ENCODE measurements at regions not wholly inside any gene's neighbourhood (a gene's known extent, or its start where the extent isn't known, plus 50 kb on each side); places are given as distances from the start of the nearest gene placed in this dataset.
A peak's percentile ranks its signal among the peaks of the same experiment; 100 is the strongest.
"Not testable (repeated sequence)": the region's sequence is repeated elsewhere in the genome, so short reads cannot be mapped to it uniquely, and the experiment has no call there.

DNA sequence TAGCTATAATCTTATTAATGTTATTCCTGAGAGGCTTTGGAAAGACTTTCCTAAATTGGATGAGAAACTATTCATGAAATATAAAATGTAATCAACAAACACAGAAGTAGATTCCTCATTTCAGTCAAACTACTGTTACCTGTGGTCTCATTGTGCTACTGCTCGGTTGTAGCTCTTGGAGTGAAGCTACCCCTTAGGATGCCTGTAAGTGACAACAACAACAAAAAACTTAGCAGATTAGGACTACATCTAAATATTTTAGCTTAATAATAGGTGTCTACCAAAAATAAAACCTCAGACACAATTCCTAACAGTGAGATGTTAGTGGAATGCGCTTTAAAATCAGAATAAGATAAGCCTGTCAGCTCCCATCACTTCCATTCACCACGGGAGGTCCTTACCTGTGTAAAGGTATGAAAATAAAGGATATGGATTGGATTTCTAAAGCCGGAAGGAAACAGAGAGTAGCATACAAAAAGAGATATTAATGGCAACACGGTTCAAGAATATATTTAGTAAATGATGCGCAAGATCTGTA lies 369.2 kb downstream of the OSTF1 start:
- H3K36me3 Mint-ChIP-seq (ENCODE audit: low read depth), result peaks cover 16% of the 10 kb centered on the region
- H3K27me3 ChIP-seq (ENCODE audit: insufficient read depth), result no peaks in the 10 kb centered on the region
- H3F3A ChIP-seq (replicated peaks; ENCODE audit: low read depth), result no peaks in the 10 kb centered on the region
- DNase-seq (ENCODE audit: low spot score) (peak; percentile 63), ATAC-seq (peak; percentile 85)
- no peaks in the 10 kb centered on the region for H3K36me3 ChIP-seq (ENCODE audit: insufficient read depth)
- peaks cover 27% of the 10 kb centered on the region for H3K4me1 Mint-ChIP-seq
- H3K9me2 ChIP-seq (ENCODE audit: insufficient read depth), result peaks cover 14% of the 10 kb centered on the region
- H3K27ac ChIP-seq (ENCODE audit: low read depth), result peak overlapping the region; percentile 65
- no peaks in the 10 kb centered on the region for H4K20me1 ChIP-seq (replicated peaks; ENCODE audit: insufficient read depth)
- TF ChIP-seq ZNF114 (CRISPR knock-in tag; IDR thresholded peaks at IDR 0.05), result no peak
- TF ChIP-seq EZH2 (IDR thresholded peaks at IDR 0.05; ENCODE audit: low read depth, unreplicated experiment), result no peak
- TF ChIP-seq ZNF462 (CRISPR knock-in tag; IDR thresholded peaks at IDR 0.05), result no peak
- TF ChIP-seq ETS1 (IDR thresholded peaks at IDR 0.05), result 0 out of 2 replicates have a peak, but pooled peaks have one; percentile 36
- peak; percentile 94 for TF ChIP-seq NANOG (IDR thresholded peaks at IDR 0.05; ENCODE audit: borderline replicate concordance)
- TF ChIP-seq CREB1 (CRISPR knock-in tag; IDR thresholded peaks at IDR 0.05; ENCODE audit: low read depth), result peak; percentile 21; the same call in 1 of the 2 replicates
- no peak for TF ChIP-seq ZNF331 (CRISPR knock-in tag; IDR thresholded peaks at IDR 0.05; ENCODE audit: low read depth)
- no peak for TF ChIP-seq REST (IDR thresholded peaks at IDR 0.05; ENCODE audit: unreplicated experiment)
- TF ChIP-seq CTCF (conservative IDR thresholded peaks at IDR 0.05; ENCODE audit: low read depth in 2 of 2), result no peak
- H3K9me3 Mint-ChIP-seq, result peaks cover 9% of the 10 kb centered on the region; the same call in 2 of the 3 replicates
- no peak overlapping the region for H3K4me3 ChIP-seq
- no peak overlapping the region for H3K4me2 ChIP-seq
- H3K4me1 ChIP-seq (ENCODE audit: insufficient read depth), result peaks cover 34% of the 10 kb centered on the region
- no peak overlapping the region for H2AFZ ChIP-seq
- peak overlapping the region; percentile 14 for H3K27ac Mint-ChIP-seq
- H3K4me3 Mint-ChIP-seq, result no peak overlapping the region
- peaks cover 2% of the 10 kb centered on the region for H3K27me3 Mint-ChIP-seq (ENCODE audit: insufficient read depth, low read depth, poor library complexity)
- no peaks in the 10 kb centered on the region for H3K79me2 ChIP-seq (replicated peaks; ENCODE audit: insufficient read depth)

GRCh38 chr9:75459311-75459710 lies 371.0 kb downstream of the OSTF1 start:
- H3K36me3 Mint-ChIP-seq (ENCODE audit: low read depth), result peaks cover 16% of the 10 kb centered on the region
- peaks cover 27% of the 10 kb centered on the region for H3K4me1 Mint-ChIP-seq
- not testable (repeated sequence) for H3K4me3 Mint-ChIP-seq

More at GRCh38 chr9:75459311-75459710, 371.0 kb downstream of the OSTF1 start:
- not testable (repeated sequence) for H3K27me3 ChIP-seq (ENCODE audit: insufficient read depth); H3K4me2 ChIP-seq; H3K27ac Mint-ChIP-seq; H3F3A ChIP-seq (replicated peaks; ENCODE audit: low read depth); H4K20me1 ChIP-seq (replicated peaks; ENCODE audit: insufficient read depth); ATAC-seq; H3K4me3 ChIP-seq; DNase-seq (ENCODE audit: low spot score); H3K27ac ChIP-seq (ENCODE audit: low read depth); H3K27me3 Mint-ChIP-seq (ENCODE audit: insufficient read depth, low read depth, poor library complexity); H3K36me3 ChIP-seq (ENCODE audit: insufficient read depth); H3K79me2 ChIP-seq (replicated peaks; ENCODE audit: insufficient read depth); H3K9me3 Mint-ChIP-seq; H2AFZ ChIP-seq
- Histone ChIP-seq H3K4me1 (ENCODE audit: insufficient read depth) (peaks cover 34% of the 10 kb centered on the region), H3K9me2 (ENCODE audit: insufficient read depth) (peaks cover 14% of the 10 kb centered on the region)
